Gastroesophageal sphincter (tissue), 3 donors: ENCODE measurements at regions not wholly inside any gene's neighbourhood (a gene's known extent, or its start where the extent isn't known, plus 50 kb on each side); places are given as distances from the start of the nearest gene placed in this dataset.

Source experiments
- POLR2A ChIP-seq, 2 donors: fragments of 450-650 bp; IDR thresholded peaks; one replicate each; pipeline ENCODE4 v1.6.1; 2017; ENCODE audit warnings: antibody characterized with exemption in 2 of 2, mild to moderate bottlenecking in 2 of 2, moderate library complexity in 1 of 2
- POLR2AphosphoS5 ChIP-seq: sonication (generic); formaldehyde crosslinking; IDR thresholded peaks from one replicate; pipeline ENCODE4 v1.6.1; 2017; ENCODE audit warnings: antibody characterized with exemption
- TF ChIP-seq, protein P1 (sequence below), 4 experiments: fragments of 200-600 bp in 2 of 4; fragments of 450-650 bp in 2 of 4; sonication (generic) in 1 of 4; IDR thresholded peaks; one replicate each; pipeline ENCODE4 v1.5.1; 2017 to 2019; ENCODE audit warnings: antibody characterized with exemption in 4 of 4, mild to moderate bottlenecking in 2 of 4, moderate library complexity in 2 of 4

DNA sequence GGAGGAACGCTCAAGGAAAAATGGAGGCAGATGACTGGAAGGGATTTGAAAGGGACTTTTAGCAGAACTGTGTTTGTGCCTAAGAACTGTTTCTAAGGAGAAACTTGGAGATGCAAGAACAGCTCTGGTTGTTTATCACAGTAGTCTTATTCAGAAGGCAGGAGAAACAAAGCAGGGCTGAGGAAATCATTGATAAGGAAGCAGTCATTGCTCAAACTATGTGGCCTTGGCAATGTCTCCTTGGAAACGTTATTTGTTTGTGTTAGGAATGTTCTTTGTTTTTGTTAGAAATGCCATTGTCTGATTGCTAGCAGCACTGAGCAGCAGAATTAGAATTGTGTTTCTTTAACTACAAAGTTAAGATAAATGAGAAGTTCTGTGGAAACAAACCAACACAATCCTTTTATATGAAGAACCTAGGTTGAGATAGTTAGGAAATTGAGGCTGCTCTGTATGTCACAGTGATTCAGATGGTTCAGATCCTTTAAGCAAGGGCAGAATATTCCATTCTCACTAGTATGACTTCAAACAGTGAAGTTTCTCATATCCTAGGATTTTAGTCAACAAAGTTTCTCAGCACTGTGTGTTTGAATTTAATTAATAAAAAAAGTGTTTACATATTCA, 1191.3 kb upstream of the IGFBP7 start:
- TF ChIP-seq, protein P1, sequence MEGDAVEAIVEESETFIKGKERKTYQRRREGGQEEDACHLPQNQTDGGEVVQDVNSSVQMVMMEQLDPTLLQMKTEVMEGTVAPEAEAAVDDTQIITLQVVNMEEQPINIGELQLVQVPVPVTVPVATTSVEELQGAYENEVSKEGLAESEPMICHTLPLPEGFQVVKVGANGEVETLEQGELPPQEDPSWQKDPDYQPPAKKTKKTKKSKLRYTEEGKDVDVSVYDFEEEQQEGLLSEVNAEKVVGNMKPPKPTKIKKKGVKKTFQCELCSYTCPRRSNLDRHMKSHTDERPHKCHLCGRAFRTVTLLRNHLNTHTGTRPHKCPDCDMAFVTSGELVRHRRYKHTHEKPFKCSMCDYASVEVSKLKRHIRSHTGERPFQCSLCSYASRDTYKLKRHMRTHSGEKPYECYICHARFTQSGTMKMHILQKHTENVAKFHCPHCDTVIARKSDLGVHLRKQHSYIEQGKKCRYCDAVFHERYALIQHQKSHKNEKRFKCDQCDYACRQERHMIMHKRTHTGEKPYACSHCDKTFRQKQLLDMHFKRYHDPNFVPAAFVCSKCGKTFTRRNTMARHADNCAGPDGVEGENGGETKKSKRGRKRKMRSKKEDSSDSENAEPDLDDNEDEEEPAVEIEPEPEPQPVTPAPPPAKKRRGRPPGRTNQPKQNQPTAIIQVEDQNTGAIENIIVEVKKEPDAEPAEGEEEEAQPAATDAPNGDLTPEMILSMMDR (IDR thresholded peaks at IDR 0.05), result no peak
- TF ChIP-seq POLR2A (IDR thresholded peaks at IDR 0.05) (no peak), POLR2AphosphoS5 (no peak)
